Activated CD8-positive, alpha-beta memory T cell treated with anti-CD3 and anti-CD28 coated beads, Interleukin-2, amount 50 U/mL, for 24 hours (primary cell): ENCODE measurements at regions not wholly inside any gene's neighbourhood (a gene's known extent, or its start where the extent isn't known, plus 50 kb on each side); places are given as distances from the start of the nearest gene placed in this dataset.

Source experiments
- DNase-seq: peaks from one replicate; pipeline ENCODE4 v3.0.0-alpha.2; 2020; ENCODE audit errors: extremely low read depth

DNA sequence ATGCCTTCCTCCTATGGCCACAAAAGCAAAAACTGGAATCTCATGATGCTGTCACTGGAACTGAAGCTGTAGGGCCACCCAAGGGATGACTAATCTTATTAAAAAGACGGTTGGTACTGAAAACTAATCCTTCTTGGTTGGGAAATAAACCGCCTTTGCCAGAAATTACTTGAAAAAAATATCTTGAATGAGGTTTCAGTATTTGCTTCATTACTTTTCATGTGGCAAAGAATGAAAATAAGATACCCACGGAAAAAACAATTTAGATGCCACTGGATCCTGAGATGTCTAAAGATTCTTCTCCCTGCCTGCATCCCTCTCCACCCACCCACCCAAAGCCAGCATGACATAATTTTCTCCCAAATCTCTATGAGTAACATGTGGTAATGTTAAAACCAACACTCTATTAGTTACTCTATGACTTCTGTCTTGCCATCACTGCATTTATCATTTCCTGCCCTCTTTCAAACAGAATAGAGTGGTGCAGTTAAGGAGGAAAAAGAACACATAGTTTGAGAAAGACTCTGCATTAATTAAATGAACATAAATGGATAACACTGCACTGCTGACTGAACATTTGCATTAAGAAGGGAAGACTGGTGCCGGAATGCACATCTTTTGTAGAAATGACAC lies 111.8 kb upstream of the DPH6 start:
- DNase-seq = no peak

GRCh38 chr15:35663956-35664355 lies 118.0 kb upstream of the DPH6 start:
- DNase-seq = no peak

DNA sequence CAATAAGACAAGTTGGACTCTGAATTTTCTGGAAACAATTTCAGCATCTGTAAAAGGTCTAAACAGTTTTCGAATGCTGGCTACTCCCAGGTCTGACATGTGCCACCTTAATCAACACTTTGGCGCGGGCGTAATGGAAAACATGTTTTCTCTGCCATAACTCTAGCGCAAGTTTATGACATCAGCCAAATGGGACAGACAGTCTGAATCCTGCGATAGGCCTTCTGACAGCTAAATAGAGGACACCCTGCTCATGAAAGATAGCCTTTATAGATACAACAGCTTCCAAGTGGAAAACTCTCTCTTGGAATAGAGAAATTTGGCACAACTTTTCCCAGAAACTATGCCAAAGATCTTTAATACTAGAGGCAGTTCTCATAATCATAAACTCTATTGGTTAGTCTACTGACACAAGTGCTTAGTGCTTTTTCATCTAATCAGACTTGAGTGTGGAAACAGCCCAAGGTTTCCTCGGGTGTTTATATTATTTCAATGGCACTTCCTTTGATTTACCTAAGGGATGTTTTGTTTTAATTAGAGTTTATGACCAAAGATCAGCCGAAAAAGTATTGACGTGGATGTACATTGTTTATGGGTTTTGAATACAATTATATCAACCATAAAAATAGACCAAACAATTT lies 120.1 kb upstream of the DPH6 start:
- DNase-seq = no peak

- DNase-seq = no peak
These were observed 121.9 kb upstream of the DPH6 start for GRCh38 chr15:35667908-35668307.

DNA sequence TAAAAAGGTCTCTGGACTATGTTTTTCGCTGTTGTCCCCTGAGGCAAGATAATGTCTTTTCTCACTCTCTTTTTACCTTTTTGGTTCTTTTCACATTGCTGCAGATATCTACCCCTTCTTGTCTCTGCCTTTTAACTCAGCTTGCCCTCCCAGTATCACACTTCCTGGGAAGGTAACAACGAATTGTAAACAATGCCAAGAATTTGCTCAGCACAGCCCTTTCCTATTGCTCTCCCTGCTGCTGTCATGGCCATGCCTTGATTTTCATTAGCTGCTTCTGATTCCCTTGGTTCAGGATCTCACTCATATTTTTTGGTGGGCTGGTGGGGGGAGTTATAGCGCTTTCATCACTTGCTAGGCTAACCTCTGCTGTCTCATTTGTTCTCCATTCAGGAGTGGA lies 123.1 kb upstream of the DPH6 start:
- DNase-seq = no peak

- DNase-seq = no peak
These were observed 123.6 kb upstream of the DPH6 start for GRCh38 chr15:35669432-35670045.

GRCh38 chr15:35671197-35671596 lies 125.2 kb upstream of the DPH6 start:
- no peak for DNase-seq

GRCh38 chr15:35671981-35672380 lies 126.0 kb upstream of the DPH6 start:
- no peak for DNase-seq

DNA sequence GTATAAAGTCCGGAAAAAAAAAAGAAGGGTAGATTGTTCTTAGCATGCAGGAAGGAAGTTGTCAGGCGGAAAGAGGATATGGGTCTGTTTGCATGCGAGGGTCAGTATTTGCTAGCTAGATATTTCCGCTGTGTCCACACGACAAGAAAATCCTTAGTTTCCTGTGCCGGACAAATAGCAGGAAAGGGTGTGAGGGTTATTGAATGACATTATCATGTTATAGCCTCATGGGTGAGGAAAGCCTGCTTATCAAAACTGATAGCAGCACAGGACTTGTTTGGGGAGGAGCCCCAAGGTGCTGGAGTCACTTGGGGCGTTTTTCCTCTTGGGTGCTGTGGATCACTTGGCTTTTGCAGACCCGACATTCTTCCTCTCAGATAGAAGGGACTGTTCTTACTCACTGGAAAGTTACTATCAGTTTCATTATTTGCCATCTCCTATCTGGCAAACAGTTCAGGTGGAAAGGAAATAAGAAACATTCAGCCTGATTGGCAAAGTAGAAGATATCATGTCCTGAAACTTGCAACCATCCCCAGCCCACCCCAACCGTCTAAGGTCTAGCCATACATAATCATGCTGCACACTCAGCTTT lies 127.2 kb upstream of the DPH6 start:
- DNase-seq = no peak

- DNase-seq = no peak
These were observed 129.2 kb upstream of the DPH6 start for GRCh38 chr15:35674873-35675781.

- DNase-seq = no peak
These were observed 132.8 kb upstream of the DPH6 start for GRCh38 chr15:35678774-35679173.

DNA sequence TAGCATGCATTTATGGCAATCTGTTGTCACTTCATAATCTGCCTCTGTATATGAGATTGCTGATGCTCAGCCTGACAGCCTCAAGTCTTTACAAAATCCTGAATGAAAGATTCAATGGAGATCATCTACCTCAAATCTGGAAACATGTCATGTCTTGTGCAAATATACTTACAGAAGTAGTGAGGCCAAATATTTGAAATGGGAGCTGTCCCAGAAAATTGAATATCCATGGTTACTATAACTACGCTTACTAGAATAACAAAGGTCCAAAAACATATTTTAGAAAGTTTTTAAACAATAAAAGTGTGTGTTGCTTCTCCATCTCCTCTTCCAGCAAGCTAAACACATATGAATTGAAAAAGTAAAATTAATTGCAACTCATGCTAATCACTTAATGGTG lies 133.2 kb upstream of the DPH6 start:
- no peak for DNase-seq

DNA sequence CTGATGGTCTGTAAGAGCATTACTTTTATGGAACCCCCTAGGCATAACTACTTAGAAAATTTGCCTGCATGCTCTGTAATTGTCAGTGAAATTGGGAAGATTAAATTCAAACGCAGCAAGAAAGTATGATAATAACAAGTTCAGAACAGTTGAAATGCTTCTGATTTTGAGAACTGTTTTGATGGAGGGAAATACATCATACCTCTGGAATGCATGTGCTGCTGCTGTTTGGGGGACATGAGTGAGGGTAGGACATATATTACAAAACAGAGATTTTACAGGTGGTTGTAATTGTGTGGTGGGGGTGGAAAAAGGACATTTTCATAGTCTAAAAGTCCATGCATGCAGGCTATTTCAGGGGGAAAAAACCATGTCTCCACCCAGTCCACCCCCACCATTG lies 135.0 kb upstream of the DPH6 start:
- no peak for DNase-seq

DNA sequence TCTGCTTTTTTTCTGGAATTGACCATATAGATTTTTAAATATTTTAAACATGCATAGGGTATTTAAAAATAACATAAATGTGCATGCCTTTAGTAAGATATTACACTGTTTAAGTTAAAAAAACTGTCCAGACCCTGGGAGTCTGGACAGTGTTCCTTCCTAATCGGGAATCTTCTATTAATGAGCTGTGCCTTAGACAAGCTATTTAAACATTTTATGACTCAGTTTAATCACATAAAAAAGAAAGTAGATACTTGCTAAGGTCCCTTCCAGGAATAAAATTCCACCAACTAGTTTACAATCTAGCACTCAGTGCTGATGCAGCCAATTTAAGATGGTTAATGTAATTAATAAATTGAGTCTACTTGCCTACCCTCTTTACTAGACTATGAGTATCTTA lies 140.4 kb upstream of the DPH6 start:
- DNase-seq = no peak

DNA sequence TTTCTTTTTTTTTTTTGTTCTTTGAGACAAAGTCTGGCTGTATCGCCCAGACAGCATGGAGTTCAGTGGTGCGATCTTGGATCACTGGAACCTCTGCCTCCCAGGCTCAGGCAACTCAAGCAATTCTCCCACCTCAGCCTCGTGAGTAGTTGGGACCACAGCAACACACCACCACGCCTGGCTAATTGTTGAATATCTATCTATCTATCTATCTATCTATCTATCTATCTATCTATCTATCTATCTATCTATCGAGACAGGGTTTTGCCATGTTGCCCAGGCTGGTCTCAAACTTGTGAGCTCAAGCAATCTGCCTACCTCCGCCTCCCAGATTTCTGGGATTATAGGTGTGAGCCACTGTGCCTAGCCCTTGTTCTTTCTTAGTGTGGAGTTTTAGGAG lies 143.3 kb upstream of the DPH6 start:
- DNase-seq = no peak

GRCh38 chr15:35690089-35690488 lies 144.1 kb upstream of the DPH6 start:
- DNase-seq = no peak

DNA sequence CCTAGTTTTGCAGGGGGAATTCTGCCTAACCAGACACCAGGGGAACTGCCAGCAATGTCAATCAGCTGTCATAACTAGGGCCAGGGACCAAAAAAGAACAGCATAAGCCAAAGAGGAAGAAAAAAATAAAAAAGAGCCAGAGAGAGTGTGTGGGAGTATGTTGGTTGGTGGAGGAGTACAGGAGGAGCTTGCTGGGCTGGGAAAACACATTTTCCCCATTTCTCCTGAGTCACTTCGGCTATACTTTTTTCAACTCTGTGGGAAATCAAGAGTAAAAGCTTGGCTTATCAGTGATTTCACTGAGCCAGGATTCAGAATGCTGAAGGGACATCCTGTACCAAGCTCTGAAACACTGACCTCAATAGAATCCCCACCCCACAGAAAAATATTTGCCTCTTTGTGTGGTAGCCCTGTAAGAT lies 144.7 kb upstream of the DPH6 start:
- DNase-seq = no peak

GRCh38 chr15:35691173-35691761 lies 145.3 kb upstream of the DPH6 start:
- DNase-seq = no peak

DNA sequence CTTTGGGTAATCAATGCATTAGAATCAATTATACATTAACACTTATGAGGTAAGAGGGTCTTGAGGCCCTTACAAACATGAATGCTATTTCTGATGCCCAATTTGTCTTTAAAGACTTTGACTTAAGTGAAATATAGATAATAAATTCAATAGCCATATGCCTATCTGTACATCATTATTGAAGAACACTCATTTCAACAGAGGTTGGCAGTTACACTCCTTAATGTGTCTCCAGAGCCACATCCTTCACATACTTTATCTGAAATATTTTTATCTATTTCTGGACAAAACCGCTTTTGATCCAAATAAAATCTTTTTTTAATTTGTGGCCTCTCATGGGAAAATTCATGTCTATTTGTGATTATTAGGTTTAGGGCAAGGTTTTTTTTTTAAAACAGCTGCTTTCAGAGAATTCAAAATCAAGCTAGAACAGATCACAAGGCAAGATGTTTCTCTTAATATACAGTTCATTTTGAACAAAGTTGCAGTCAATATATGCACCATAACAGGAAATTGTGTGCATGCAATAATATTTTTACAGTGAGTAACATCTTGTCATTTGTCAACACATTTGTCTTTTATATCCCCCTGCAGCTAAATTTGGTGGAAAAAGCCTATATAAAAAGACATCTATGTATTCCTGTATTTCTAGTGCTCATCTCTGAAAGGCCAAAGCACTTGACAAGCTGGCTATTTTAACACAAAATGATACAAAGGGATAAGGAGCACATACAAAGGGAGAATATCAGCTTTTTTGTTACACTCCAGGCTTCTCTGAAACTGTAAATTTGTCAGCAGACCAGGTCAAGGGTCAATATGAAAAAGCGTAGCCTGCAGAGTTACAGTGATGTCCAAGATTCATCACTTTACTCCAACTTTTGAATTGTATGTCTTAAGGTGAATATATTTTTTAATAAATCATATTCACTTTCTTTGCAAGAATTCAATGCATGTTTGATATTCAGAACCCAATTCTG lies 146.2 kb upstream of the DPH6 start:
- no peak for DNase-seq

GRCh38 chr15:35693286-35693685 lies 147.3 kb upstream of the DPH6 start:
- DNase-seq = no peak
